H54 (cell line): ENCODE measurements at regions not wholly inside any gene's neighbourhood (a gene's known extent, or its start where the extent isn't known, plus 50 kb on each side); places are given as distances from the start of the nearest gene placed in this dataset.

ENCODE experiments used
- DNase-seq: peaks from one replicate; pipeline ENCODE4 v3.0.0; 2011; ENCODE audit warnings: low spot score, mixed read lengths; ENCODE audit not compliant: insufficient read length
- FAIRE-seq: peaks from 3 replicates; lab custom pipeline; 2011; peaks lifted over from hg19 to GRCh38; lab: Jason Lieb, UNC
- POLR2A ChIP-seq: IDR thresholded peaks from 2 replicates; pipeline ENCODE4 v1.6.1; 2011; ENCODE audit warnings: low read depth, mild to moderate bottlenecking, low read length

GRCh38 chr12:114229150-114229549 lies 176.8 kb downstream of the TBX5 start:
- DNase-seq (no peak), FAIRE-seq (no peak)
- no peak for TF ChIP-seq POLR2A

GRCh38 chr12:114226241-114226928 lies 179.6 kb downstream of the TBX5 start:
- FAIRE-seq (no peak), DNase-seq (no peak)
- TF ChIP-seq POLR2A, result no peak

- TF ChIP-seq POLR2A, result no peak
- DNase-seq (no peak), FAIRE-seq (no peak)
Measured at GRCh38 chr12:114221957-114222630, 183.8 kb downstream of the TBX5 start.

- DNase-seq (no peak), FAIRE-seq (no peak)
- no peak for TF ChIP-seq POLR2A
Measured at GRCh38 chr12:114221136-114221833, 184.7 kb downstream of the TBX5 start.

GRCh38 chr12:114220311-114220710 lies 185.6 kb downstream of the TBX5 start:
- DNase-seq, result no peak
- no peak for FAIRE-seq
- TF ChIP-seq POLR2A, result no peak

GRCh38 chr12:114218136-114218535 lies 187.8 kb downstream of the TBX5 start:
- no peak for TF ChIP-seq POLR2A
- DNase-seq (no peak), FAIRE-seq (no peak)

- no peak for TF ChIP-seq POLR2A
- FAIRE-seq (no peak), DNase-seq (no peak)
Measured at GRCh38 chr12:114215746-114216145, 190.2 kb downstream of the TBX5 start.

- DNase-seq (no peak), FAIRE-seq (no peak)
- no peak for TF ChIP-seq POLR2A
Measured at GRCh38 chr12:114213055-114213581, 192.8 kb downstream of the TBX5 start.

GRCh38 chr12:114209861-114210260 lies 196.1 kb downstream of the TBX5 start:
- no peak for TF ChIP-seq POLR2A
- no peak for FAIRE-seq
- DNase-seq, result no peak

GRCh38 chr12:114206525-114206924 lies 199.4 kb downstream of the TBX5 start:
- TF ChIP-seq POLR2A, result no peak
- no peak for DNase-seq
- no peak for FAIRE-seq

- no peak for DNase-seq
- no peak for FAIRE-seq
- no peak for TF ChIP-seq POLR2A
Measured at GRCh38 chr12:114201794-114202193, 204.2 kb downstream of the TBX5 start.

- FAIRE-seq (no peak), DNase-seq (no peak)
- no peak for TF ChIP-seq POLR2A
Measured at GRCh38 chr12:114194956-114195355, 211.0 kb downstream of the TBX5 start.

- TF ChIP-seq POLR2A, result no peak
- DNase-seq, result no peak
- no peak for FAIRE-seq
Measured at GRCh38 chr12:114194066-114194465, 211.9 kb downstream of the TBX5 start.

GRCh38 chr12:114193474-114193873 lies 212.5 kb downstream of the TBX5 start:
- no peak for FAIRE-seq
- no peak for DNase-seq
- TF ChIP-seq POLR2A, result no peak
